ENCODE measurements at regions not wholly inside any gene's neighbourhood (a gene's known extent, or its start where the extent isn't known, plus 50 kb on each side); places are given as distances from the start of the nearest gene placed in this dataset.

- TF ChIP-seq CTCF (IDR thresholded peaks at IDR 0.05; ENCODE audit: low read length) (no peak), EZH2 (IDR thresholded peaks at IDR 0.05; ENCODE audit: borderline replicate concordance, low read length) (no peak)
Observed at GRCh38 chr6:74939721-74940620, 265.9 kb downstream of the COL12A1 start.
